HFF-Myc (cell line): ENCODE measurements at regions not wholly inside any gene's neighbourhood (a gene's known extent, or its start where the extent isn't known, plus 50 kb on each side); places are given as distances from the start of the nearest gene placed in this dataset.

Experiments
- DNase-seq: peaks from one replicate; pipeline ENCODE4 v3.0.0-alpha.2; 2011; ENCODE audit warnings: low read depth; ENCODE audit errors: extremely low read depth
- H3K4me3 ChIP-seq: replicated peaks from 2 replicates; pipeline ENCODE4 v1.5.1; 2011; ENCODE audit warnings: low read depth, mild to moderate bottlenecking, control low read depth, low read length
- CTCF ChIP-seq: IDR thresholded peaks from 2 replicates; pipeline ENCODE4 v1.5.1; 2012; ENCODE audit warnings: mild to moderate bottlenecking, low read depth, low read length, control low read depth; ENCODE audit errors: missing control alignments

- no peak overlapping the region for H3K4me3 ChIP-seq
- no peak for TF ChIP-seq CTCF
- no peak for DNase-seq
These were observed 50.0 kb upstream of the BET1 start for GRCh38 chr7:94054130-94054529.

GRCh38 chr7:94055963-94056362 lies 51.8 kb upstream of the BET1 start:
- no peak overlapping the region for H3K4me3 ChIP-seq
- TF ChIP-seq CTCF: no peak
- DNase-seq: no peak

- TF ChIP-seq CTCF: no peak
- DNase-seq: no peak
- H3K4me3 ChIP-seq: no peak overlapping the region
These were observed 52.6 kb upstream of the BET1 start for GRCh38 chr7:94056796-94057207.

- no peak overlapping the region for H3K4me3 ChIP-seq
- TF ChIP-seq CTCF: no peak
- no peak for DNase-seq
These were observed 53.8 kb upstream of the BET1 start for GRCh38 chr7:94057955-94058354.

- H3K4me3 ChIP-seq: no peak overlapping the region
- DNase-seq: no peak
- no peak for TF ChIP-seq CTCF
These were observed 55.6 kb upstream of the BET1 start for GRCh38 chr7:94059746-94060145.

GRCh38 chr7:94060752-94061151 lies 56.6 kb upstream of the BET1 start:
- DNase-seq: no peak
- no peak overlapping the region for H3K4me3 ChIP-seq
- TF ChIP-seq CTCF: no peak

- TF ChIP-seq CTCF: no peak
- no peak for DNase-seq
- no peak overlapping the region for H3K4me3 ChIP-seq
These were observed 57.2 kb upstream of the BET1 start for GRCh38 chr7:94061326-94061725.
